HL-60 (cell line): ENCODE measurements at regions not wholly inside any gene's neighbourhood (a gene's known extent, or its start where the extent isn't known, plus 50 kb on each side); places are given as distances from the start of the nearest gene placed in this dataset.

Source experiments
- DNase-seq, 2 experiments: peaks; one replicate each; pipeline ENCODE4 v3.0.0-alpha.2; 2010 to 2020; ENCODE audit warnings: low read depth in 1 of 2, low spot score in 1 of 2
- H3K27ac ChIP-seq: fragments of 250-450 bp; sonication (Bioruptor Pico); replicated peaks from 2 replicates; pipeline ENCODE4 v1.5.1; 2020; ENCODE audit warnings: mild to moderate bottlenecking, moderate library complexity
- H3K27me3 ChIP-seq: fragments of 250-450 bp; sonication (Bioruptor Pico); 2 replicates; pipeline ENCODE4 v1.5.1; 2021; ENCODE audit warnings: mild to moderate bottlenecking, moderate library complexity; ENCODE audit not compliant: insufficient read depth, poor library complexity, severe bottlenecking
- H3K4me3 ChIP-seq: replicated peaks from 2 replicates; pipeline ENCODE4 v1.5.1; 2011; ENCODE audit warnings: mild to moderate bottlenecking, control low read depth, low read length; ENCODE audit not compliant: insufficient read depth
- CTCF ChIP-seq: IDR thresholded peaks from one replicate; pipeline ENCODE4 v1.5.1; 2011; ENCODE audit warnings: low read length, control low read depth, inconsistent platforms; ENCODE audit not compliant: insufficient read depth
- GABPA ChIP-seq: IDR thresholded peaks from 2 replicates; pipeline ENCODE4 v1.6.1; 2012; ENCODE audit warnings: low read depth
- POLR2AphosphoS5 ChIP-seq: IDR thresholded peaks from 2 replicates; pipeline ENCODE4 v1.6.1; 2012; ENCODE audit warnings: low read depth
- REST ChIP-seq: IDR thresholded peaks from 2 replicates; pipeline ENCODE4 v1.6.1; 2012; ENCODE audit warnings: low read depth; ENCODE audit not compliant: insufficient replicate concordance
- SPI1 ChIP-seq: IDR thresholded peaks from 2 replicates; pipeline ENCODE4 v1.6.1; 2012; ENCODE audit warnings: low read depth, mild to moderate bottlenecking, borderline replicate concordance

GRCh38 chr20:11090751-11091150, 417.0 kb upstream of the JAG1 start:
- TF ChIP-seq POLR2AphosphoS5: no peak
- no peak for TF ChIP-seq REST
- no peak for TF ChIP-seq CTCF
- TF ChIP-seq GABPA: no peak
- no peak for TF ChIP-seq SPI1
- no peaks in the 10 kb centered on the region for H3K27me3 ChIP-seq
- DNase-seq: no peak
- no peak overlapping the region for H3K4me3 ChIP-seq
- H3K27ac ChIP-seq: no peak overlapping the region

- TF ChIP-seq SPI1: no peak
- TF ChIP-seq REST: no peak
- no peak for TF ChIP-seq POLR2AphosphoS5
- TF ChIP-seq CTCF: no peak
- TF ChIP-seq GABPA: no peak
- Histone ChIP-seq H3K4me3 (no peak overlapping the region), H3K27ac (no peak overlapping the region), H3K27me3 (no peaks in the 10 kb centered on the region)
- DNase-seq: no peak
Observed at GRCh38 chr20:11091511-11091910, 417.7 kb upstream of the JAG1 start.

- no peak for TF ChIP-seq CTCF
- Histone ChIP-seq H3K4me3 (no peak overlapping the region), H3K27ac (no peak overlapping the region), H3K27me3 (no peaks in the 10 kb centered on the region)
- DNase-seq: no peak
Observed at GRCh38 chr20:11092151-11092550, 418.4 kb upstream of the JAG1 start.

- H3K4me3 ChIP-seq: no peak overlapping the region
- DNase-seq: no peak
- no peak overlapping the region for H3K27ac ChIP-seq
- no peaks in the 10 kb centered on the region for H3K27me3 ChIP-seq
- no peak for TF ChIP-seq GABPA
- TF ChIP-seq POLR2AphosphoS5: no peak
- no peak for TF ChIP-seq CTCF
- no peak for TF ChIP-seq REST
- no peak for TF ChIP-seq SPI1
Observed at GRCh38 chr20:11094196-11094595, 420.4 kb upstream of the JAG1 start.
